GM23338 (cell line): ENCODE measurements at regions not wholly inside any gene's neighbourhood (a gene's known extent, or its start where the extent isn't known, plus 50 kb on each side); places are given as distances from the start of the nearest gene placed in this dataset.

Experiments used
- CREB1 ChIP-seq: fragments of 250-450 bp; sonication (Bioruptor Pico); IDR thresholded peaks from 2 replicates; pipeline ENCODE4 v1.5.0; 2020; ENCODE audit warnings: low read depth, mild to moderate bottlenecking, moderate library complexity
- ETS1 ChIP-seq: IDR thresholded peaks from 2 replicates; pipeline ENCODE4 v1.6.1; 2016; ENCODE audit warnings: antibody characterized with exemption
- EZH2 ChIP-seq: fragments of 200-600 bp; sonication (generic); IDR thresholded peaks from one replicate; pipeline ENCODE4 v1.8.0; 2017; ENCODE audit warnings: antibody characterized with exemption, mild to moderate bottlenecking, low read depth; ENCODE audit not compliant: unreplicated experiment
- EZH2phosphoT487 ChIP-seq: fragments of 200-600 bp; sonication (generic); IDR thresholded peaks from one replicate; pipeline ENCODE4 v1.8.1; 2018; ENCODE audit warnings: antibody characterized with exemption; ENCODE audit not compliant: unreplicated experiment
- JUNB ChIP-seq: IDR thresholded peaks from one replicate; pipeline ENCODE4 v1.6.1; 2016; ENCODE audit warnings: antibody characterized with exemption; ENCODE audit not compliant: unreplicated experiment
- NANOG ChIP-seq: IDR thresholded peaks from 2 replicates; pipeline ENCODE4 v1.6.1; 2016; ENCODE audit warnings: antibody characterized with exemption, borderline replicate concordance
- POLR2AphosphoS5 ChIP-seq: IDR thresholded peaks from 2 replicates; pipeline ENCODE4 v1.6.1; 2016; ENCODE audit warnings: antibody characterized with exemption, low read depth
- STAT1 ChIP-seq: IDR thresholded peaks from one replicate; pipeline ENCODE4 v1.6.1; 2016; ENCODE audit warnings: antibody characterized with exemption; ENCODE audit not compliant: unreplicated experiment
- ZNF331 ChIP-seq: fragments of 250-450 bp; sonication (Bioruptor Pico); IDR thresholded peaks from 2 replicates; pipeline ENCODE4 v1.5.0; 2020; ENCODE audit warnings: low read depth, mild to moderate bottlenecking, moderate library complexity
- TF ChIP-seq, protein P1 (sequence below): fragments of 250-450 bp; sonication (Bioruptor Pico); IDR thresholded peaks from 2 replicates; pipeline ENCODE4 v1.5.0; 2020; ENCODE audit warnings: mild to moderate bottlenecking, moderate library complexity
- TF ChIP-seq, protein P2 (sequence below): IDR thresholded peaks from one replicate; pipeline ENCODE4 v1.6.1; 2018; ENCODE audit warnings: antibody characterized with exemption; ENCODE audit not compliant: unreplicated experiment

DNA sequence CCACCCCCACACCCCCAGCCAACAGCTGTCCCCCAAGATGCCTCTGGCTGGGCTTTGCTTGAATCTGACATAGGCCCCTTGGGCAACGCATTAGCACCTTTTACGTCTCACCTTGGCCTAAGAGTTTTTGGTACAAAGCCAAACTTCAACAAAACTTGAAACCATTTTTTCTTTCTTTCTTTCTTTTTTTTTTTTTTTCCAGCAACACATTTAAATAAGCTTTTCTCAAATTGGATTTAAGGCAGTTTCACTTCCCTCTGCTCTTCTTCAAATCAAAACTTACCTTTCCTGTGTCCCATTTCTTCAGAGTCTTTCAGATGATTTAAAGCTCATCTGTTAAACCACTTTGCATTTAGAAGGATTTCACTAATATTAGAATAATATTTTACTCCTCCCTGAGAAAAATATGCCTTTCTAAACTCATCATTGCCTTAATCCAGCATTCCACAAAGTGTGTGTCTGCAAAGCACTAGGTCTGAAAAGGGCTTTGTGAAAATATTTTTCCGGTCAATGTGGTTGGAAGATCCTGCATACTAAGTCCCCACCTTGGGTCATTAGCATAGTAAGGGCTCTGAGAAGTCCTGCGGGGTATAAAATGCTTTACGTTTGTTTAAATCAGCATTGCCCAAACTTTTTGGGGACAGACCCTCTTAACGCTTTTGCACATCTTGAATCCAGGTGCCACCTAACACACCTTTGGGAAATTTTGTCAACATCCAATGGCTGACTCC is 217.0 kb downstream of the TLE3 start (continued):
- TF ChIP-seq, protein P1, sequence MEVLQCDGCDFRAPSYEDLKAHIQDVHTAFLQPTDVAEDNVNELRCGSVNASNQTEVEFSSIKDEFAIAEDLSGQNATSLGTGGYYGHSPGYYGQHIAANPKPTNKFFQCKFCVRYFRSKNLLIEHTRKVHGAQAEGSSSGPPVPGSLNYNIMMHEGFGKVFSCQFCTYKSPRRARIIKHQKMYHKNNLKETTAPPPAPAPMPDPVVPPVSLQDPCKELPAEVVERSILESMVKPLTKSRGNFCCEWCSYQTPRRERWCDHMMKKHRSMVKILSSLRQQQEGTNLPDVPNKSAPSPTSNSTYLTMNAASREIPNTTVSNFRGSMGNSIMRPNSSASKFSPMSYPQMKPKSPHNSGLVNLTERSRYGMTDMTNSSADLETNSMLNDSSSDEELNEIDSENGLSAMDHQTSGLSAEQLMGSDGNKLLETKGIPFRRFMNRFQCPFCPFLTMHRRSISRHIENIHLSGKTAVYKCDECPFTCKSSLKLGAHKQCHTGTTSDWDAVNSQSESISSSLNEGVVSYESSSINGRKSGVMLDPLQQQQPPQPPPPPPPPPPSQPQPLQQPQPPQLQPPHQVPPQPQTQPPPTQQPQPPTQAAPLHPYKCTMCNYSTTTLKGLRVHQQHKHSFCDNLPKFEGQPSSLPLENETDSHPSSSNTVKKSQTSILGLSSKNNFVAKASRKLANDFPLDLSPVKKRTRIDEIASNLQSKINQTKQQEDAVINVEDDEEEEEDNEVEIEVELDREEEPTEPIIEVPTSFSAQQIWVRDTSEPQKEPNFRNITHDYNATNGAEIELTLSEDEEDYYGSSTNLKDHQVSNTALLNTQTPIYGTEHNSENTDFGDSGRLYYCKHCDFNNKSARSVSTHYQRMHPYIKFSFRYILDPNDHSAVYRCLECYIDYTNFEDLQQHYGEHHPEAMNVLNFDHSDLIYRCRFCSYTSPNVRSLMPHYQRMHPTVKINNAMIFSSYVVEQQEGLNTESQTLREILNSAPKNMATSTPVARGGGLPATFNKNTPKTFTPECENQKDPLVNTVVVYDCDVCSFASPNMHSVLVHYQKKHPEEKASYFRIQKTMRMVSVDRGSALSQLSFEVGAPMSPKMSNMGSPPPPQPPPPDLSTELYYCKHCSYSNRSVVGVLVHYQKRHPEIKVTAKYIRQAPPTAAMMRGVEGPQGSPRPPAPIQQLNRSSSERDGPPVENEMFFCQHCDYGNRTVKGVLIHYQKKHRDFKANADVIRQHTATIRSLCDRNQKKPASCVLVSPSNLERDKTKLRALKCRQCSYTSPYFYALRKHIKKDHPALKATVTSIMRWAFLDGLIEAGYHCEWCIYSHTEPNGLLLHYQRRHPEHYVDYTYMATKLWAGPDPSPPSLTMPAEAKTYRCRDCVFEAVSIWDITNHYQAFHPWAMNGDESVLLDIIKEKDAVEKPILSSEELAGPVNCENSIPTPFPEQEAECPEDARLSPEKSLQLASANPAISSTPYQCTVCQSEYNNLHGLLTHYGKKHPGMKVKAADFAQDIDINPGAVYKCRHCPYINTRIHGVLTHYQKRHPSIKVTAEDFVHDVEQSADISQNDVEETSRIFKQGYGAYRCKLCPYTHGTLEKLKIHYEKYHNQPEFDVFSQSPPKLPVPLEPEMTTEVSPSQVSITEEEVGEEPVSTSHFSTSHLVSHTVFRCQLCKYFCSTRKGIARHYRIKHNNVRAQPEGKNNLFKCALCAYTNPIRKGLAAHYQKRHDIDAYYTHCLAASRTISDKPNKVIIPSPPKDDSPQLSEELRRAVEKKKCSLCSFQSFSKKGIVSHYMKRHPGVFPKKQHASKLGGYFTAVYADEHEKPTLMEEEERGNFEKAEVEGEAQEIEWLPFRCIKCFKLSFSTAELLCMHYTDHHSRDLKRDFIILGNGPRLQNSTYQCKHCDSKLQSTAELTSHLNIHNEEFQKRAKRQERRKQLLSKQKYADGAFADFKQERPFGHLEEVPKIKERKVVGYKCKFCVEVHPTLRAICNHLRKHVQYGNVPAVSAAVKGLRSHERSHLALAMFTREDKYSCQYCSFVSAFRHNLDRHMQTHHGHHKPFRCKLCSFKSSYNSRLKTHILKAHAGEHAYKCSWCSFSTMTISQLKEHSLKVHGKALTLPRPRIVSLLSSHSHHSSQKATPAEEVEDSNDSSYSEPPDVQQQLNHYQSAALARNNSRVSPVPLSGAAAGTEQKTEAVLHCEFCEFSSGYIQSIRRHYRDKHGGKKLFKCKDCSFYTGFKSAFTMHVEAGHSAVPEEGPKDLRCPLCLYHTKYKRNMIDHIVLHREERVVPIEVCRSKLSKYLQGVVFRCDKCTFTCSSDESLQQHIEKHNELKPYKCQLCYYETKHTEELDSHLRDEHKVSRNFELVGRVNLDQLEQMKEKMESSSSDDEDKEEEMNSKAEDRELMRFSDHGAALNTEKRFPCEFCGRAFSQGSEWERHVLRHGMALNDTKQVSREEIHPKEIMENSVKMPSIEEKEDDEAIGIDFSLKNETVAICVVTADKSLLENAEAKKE (CRISPR knock-in tag): no peak
- no peak for TF ChIP-seq STAT1
- TF ChIP-seq JUNB: no peak
- no peak for TF ChIP-seq ETS1
- TF ChIP-seq POLR2AphosphoS5: no peak
- no peak for TF ChIP-seq CREB1 (CRISPR knock-in tag)
- TF ChIP-seq EZH2: no peak
- no peak for TF ChIP-seq NANOG
- no peak for TF ChIP-seq EZH2phosphoT487
- TF ChIP-seq, protein P2, sequence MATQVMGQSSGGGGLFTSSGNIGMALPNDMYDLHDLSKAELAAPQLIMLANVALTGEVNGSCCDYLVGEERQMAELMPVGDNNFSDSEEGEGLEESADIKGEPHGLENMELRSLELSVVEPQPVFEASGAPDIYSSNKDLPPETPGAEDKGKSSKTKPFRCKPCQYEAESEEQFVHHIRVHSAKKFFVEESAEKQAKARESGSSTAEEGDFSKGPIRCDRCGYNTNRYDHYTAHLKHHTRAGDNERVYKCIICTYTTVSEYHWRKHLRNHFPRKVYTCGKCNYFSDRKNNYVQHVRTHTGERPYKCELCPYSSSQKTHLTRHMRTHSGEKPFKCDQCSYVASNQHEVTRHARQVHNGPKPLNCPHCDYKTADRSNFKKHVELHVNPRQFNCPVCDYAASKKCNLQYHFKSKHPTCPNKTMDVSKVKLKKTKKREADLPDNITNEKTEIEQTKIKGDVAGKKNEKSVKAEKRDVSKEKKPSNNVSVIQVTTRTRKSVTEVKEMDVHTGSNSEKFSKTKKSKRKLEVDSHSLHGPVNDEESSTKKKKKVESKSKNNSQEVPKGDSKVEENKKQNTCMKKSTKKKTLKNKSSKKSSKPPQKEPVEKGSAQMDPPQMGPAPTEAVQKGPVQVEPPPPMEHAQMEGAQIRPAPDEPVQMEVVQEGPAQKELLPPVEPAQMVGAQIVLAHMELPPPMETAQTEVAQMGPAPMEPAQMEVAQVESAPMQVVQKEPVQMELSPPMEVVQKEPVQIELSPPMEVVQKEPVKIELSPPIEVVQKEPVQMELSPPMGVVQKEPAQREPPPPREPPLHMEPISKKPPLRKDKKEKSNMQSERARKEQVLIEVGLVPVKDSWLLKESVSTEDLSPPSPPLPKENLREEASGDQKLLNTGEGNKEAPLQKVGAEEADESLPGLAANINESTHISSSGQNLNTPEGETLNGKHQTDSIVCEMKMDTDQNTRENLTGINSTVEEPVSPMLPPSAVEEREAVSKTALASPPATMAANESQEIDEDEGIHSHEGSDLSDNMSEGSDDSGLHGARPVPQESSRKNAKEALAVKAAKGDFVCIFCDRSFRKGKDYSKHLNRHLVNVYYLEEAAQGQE: no peak
- no peak for TF ChIP-seq ZNF331
